ENCODE measurements at regions not wholly inside any gene's neighbourhood (a gene's known extent, or its start where the extent isn't known, plus 50 kb on each side); places are given as distances from the start of the nearest gene placed in this dataset.

DNA sequence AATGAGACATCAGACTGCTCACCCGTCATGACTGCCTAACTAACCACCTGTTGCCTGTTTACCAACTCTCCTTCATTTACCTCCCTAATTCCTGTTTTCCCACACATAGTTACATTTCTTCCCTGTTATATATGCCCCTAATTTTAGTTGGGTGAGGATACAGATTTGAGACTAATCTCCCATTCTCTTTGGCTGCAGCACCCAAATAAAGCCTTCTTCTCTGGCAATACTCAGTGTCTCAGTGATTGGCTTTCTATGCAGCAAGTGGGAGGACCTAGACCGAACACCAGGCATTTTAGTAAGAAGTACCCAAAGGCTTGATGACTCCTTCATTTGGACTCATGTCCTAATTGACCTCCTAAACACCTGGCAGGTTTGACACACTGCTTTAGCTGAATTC, 147.2 kb downstream of the TRIB2 start:
- TF ChIP-seq, protein P1, sequence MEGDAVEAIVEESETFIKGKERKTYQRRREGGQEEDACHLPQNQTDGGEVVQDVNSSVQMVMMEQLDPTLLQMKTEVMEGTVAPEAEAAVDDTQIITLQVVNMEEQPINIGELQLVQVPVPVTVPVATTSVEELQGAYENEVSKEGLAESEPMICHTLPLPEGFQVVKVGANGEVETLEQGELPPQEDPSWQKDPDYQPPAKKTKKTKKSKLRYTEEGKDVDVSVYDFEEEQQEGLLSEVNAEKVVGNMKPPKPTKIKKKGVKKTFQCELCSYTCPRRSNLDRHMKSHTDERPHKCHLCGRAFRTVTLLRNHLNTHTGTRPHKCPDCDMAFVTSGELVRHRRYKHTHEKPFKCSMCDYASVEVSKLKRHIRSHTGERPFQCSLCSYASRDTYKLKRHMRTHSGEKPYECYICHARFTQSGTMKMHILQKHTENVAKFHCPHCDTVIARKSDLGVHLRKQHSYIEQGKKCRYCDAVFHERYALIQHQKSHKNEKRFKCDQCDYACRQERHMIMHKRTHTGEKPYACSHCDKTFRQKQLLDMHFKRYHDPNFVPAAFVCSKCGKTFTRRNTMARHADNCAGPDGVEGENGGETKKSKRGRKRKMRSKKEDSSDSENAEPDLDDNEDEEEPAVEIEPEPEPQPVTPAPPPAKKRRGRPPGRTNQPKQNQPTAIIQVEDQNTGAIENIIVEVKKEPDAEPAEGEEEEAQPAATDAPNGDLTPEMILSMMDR (IDR thresholded peaks at IDR 0.05) = no peak
- no peak for TF ChIP-seq PHF8 (IDR thresholded peaks at IDR 0.05; ENCODE audit: borderline replicate concordance, low read depth)
- no peak for TF ChIP-seq JUN (IDR thresholded peaks at IDR 0.05)
- TF ChIP-seq, protein P2, sequence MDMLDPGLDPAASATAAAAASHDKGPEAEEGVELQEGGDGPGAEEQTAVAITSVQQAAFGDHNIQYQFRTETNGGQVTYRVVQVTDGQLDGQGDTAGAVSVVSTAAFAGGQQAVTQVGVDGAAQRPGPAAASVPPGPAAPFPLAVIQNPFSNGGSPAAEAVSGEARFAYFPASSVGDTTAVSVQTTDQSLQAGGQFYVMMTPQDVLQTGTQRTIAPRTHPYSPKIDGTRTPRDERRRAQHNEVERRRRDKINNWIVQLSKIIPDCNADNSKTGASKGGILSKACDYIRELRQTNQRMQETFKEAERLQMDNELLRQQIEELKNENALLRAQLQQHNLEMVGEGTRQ (IDR thresholded peaks at IDR 0.05) = no peak
- no peak for TF ChIP-seq JUNB (IDR thresholded peaks at IDR 0.05)

Data from A549 (cell line).